PC-3 (cell line): ENCODE measurements at regions not wholly inside any gene's neighbourhood (a gene's known extent, or its start where the extent isn't known, plus 50 kb on each side); places are given as distances from the start of the nearest gene placed in this dataset.

Experiments
- ATAC-seq: fragments of 200-7000 bp; cut with Tn5 transposase; 2 replicates; pipeline ENCODE4 v1.9.1; 2020; ENCODE audit warnings: mild to moderate bottlenecking, moderate library complexity
- BruUV-seq: library from RNA; stranded (reverse); fragments of 400-500 nt; replicated peaks from 2 replicates; lab custom pipeline; 2021; lab: Mats Ljungman, UMichigan
- CTCF ChIA-PET: fragments of 300-600 bp; sonication (Branson Sonifier 250); formaldehyde crosslinking; loops from one replicate; lab custom pipeline; 2022; ENCODE audit warnings: antibody characterized with exemption; lab: Charles Lee
- POLR2A ChIA-PET: fragments of 300-600 bp; sonication (Branson Sonifier 250); formaldehyde crosslinking; loops from one replicate; lab custom pipeline; 2022; ENCODE audit warnings: antibody characterized with exemption; ENCODE audit not compliant: unreplicated experiment; lab: Charles Lee
- DNase-seq: peaks from one replicate; pipeline ENCODE4 v3.0.0-alpha.2; 2015
- H2AFZ ChIP-seq: fragments of 300-600 bp; sonication (generic); 2 replicates; pipeline ENCODE4 v1.6.0; 2016; ENCODE audit warnings: antibody characterized with exemption, low read length
- H3F3A ChIP-seq: fragments of 300-600 bp; sonication (generic); one replicate; pipeline ENCODE4 v1.6.0; 2017; ENCODE audit warnings: antibody characterized with exemption, low read length, control low read depth, mild to moderate bottlenecking; ENCODE audit not compliant: unreplicated experiment
- H3K27ac ChIP-seq: fragments of 300-600 bp; sonication (generic); 2 replicates; pipeline ENCODE4 v1.5.1; 2016; ENCODE audit warnings: mild to moderate bottlenecking, low read length
- H3K27me3 ChIP-seq: fragments of 300-600 bp; sonication (generic); 2 replicates; pipeline ENCODE4 v1.6.1; 2016; ENCODE audit warnings: low read length, mixed read lengths
- H3K36me3 ChIP-seq: fragments of 300-600 bp; sonication (generic); 2 replicates; pipeline ENCODE4 v1.6.1; 2016; ENCODE audit warnings: low read depth, mixed run types, low read length, mixed read lengths
- H3K4me1 ChIP-seq: fragments of 300-600 bp; sonication (generic); 2 replicates; pipeline ENCODE4 v1.5.1; 2016; ENCODE audit warnings: low read length; ENCODE audit not compliant: insufficient read depth
- H3K4me2 ChIP-seq: fragments of 300-600 bp; sonication (generic); 2 replicates; pipeline ENCODE4 v1.6.0; 2016; ENCODE audit warnings: low read length
- H3K4me3 ChIP-seq: fragments of 300-600 bp; sonication (generic); 2 replicates; pipeline ENCODE4 v1.5.1; 2016; ENCODE audit warnings: mild to moderate bottlenecking, low read length, mixed read lengths
- H3K79me2 ChIP-seq: fragments of 300-600 bp; sonication (generic); 2 replicates; pipeline ENCODE4 v1.6.1; 2017; ENCODE audit warnings: low read length, mixed read lengths
- H3K9ac ChIP-seq: fragments of 300-600 bp; sonication (generic); 2 replicates; pipeline ENCODE4 v1.6.0; 2016; ENCODE audit warnings: mild to moderate bottlenecking, low read length
- H3K9me2 ChIP-seq: fragments of 300-600 bp; sonication (generic); replicated peaks from 2 replicates; pipeline ENCODE4 v1.6.1; 2016; ENCODE audit warnings: mixed run types, low read length, mixed read lengths
- H3K9me3 ChIP-seq: fragments of 300-600 bp; sonication (generic); 2 replicates; pipeline ENCODE4 v1.6.1; 2016; ENCODE audit warnings: low read length, mixed read lengths
- H4K20me1 ChIP-seq: fragments of 300-600 bp; sonication (generic); 2 replicates; pipeline ENCODE4 v1.6.1; 2016; ENCODE audit warnings: low read length, mixed read lengths
- CTCF ChIP-seq: fragments of 300-600 bp; sonication (generic); conservative IDR thresholded peaks from 2 replicates; pipeline ENCODE4 v1.5.1; 2017; ENCODE audit warnings: antibody characterized with exemption, low read depth, mild to moderate bottlenecking, low read length
- EZH2 ChIP-seq: fragments of 300-600 bp; sonication (generic); IDR thresholded peaks from one replicate; pipeline ENCODE4 v1.6.1; 2017; ENCODE audit warnings: antibody characterized with exemption, mild to moderate bottlenecking, low read length; ENCODE audit not compliant: unreplicated experiment
- EZH2phosphoT487 ChIP-seq: fragments of 300-600 bp; sonication (generic); IDR thresholded peaks from 2 replicates; pipeline ENCODE4 v1.6.1; 2018; ENCODE audit warnings: mild to moderate bottlenecking, antibody characterized with exemption, low read length, borderline replicate concordance
- intact Hi-C: fragments of 100-400 bp; cut with micrococcal nuclease; formaldehyde crosslinking; loops from 2 replicates; pipeline ENCODE4 v1.9.0; 2023

- intact Hi-C loops = no loop called here
- DNase-seq (no peak), ATAC-seq (no peak)
- Histone ChIP-seq H3K36me3 (no peaks in the 10 kb centered on the region), H4K20me1 (no peaks in the 10 kb centered on the region), H3K4me1 (no peaks in the 10 kb centered on the region), H3F3A (no peaks in the 10 kb centered on the region), H3K4me2 (no peak overlapping the region), H3K79me2 (no peaks in the 10 kb centered on the region), H3K9me2 (no peaks in the 10 kb centered on the region), H3K9me3 (no peaks in the 10 kb centered on the region), H3K27ac (no peak overlapping the region), H2AFZ (no peak overlapping the region), H3K4me3 (no peak overlapping the region), H3K9ac (no peak overlapping the region), H3K27me3 (no peaks in the 10 kb centered on the region)
- ChIA-PET CTCF (no interaction called here), POLR2A (no interaction called here)
- BruUV-seq = no TSS peak
- no peak for TF ChIP-seq EZH2phosphoT487
- no peak for TF ChIP-seq CTCF
- TF ChIP-seq EZH2 = no peak
These were observed 463.0 kb downstream of the TSHZ3 start for GRCh38 chr19:30886222-30886621.

- Histone ChIP-seq H3K36me3 (no peaks in the 10 kb centered on the region), H3K27me3 (no peaks in the 10 kb centered on the region), H3K27ac (no peak overlapping the region), H3K4me2 (no peak overlapping the region), H3K4me1 (no peaks in the 10 kb centered on the region), H3K79me2 (no peaks in the 10 kb centered on the region), H3K9me3 (no peaks in the 10 kb centered on the region), H3K9ac (no peak overlapping the region), H3K9me2 (no peaks in the 10 kb centered on the region), H4K20me1 (no peaks in the 10 kb centered on the region), H2AFZ (no peak overlapping the region), H3K4me3 (no peak overlapping the region), H3F3A (no peaks in the 10 kb centered on the region)
- no peak for ATAC-seq
- intact Hi-C loops = no loop called here
- TF ChIP-seq CTCF (no peak), EZH2phosphoT487 (no peak), EZH2 (no peak)
- DNase-seq = no peak
- POLR2A ChIA-PET = no interaction called here
- BruUV-seq = no TSS peak
- CTCF ChIA-PET = no interaction called here
These were observed 465.0 kb downstream of the TSHZ3 start for GRCh38 chr19:30884146-30884812.

- CTCF ChIA-PET = no interaction called here
- Histone ChIP-seq H3K9ac (no peak overlapping the region), H3K79me2 (no peaks in the 10 kb centered on the region), H2AFZ (no peak overlapping the region), H3K4me3 (no peak overlapping the region), H4K20me1 (no peaks in the 10 kb centered on the region), H3K9me2 (no peaks in the 10 kb centered on the region), H3K9me3 (no peaks in the 10 kb centered on the region), H3K27me3 (no peaks in the 10 kb centered on the region), H3K36me3 (no peaks in the 10 kb centered on the region), H3K4me1 (no peaks in the 10 kb centered on the region), H3K4me2 (no peak overlapping the region), H3F3A (no peaks in the 10 kb centered on the region), H3K27ac (no peak overlapping the region)
- BruUV-seq = no TSS peak
- DNase-seq (no peak), ATAC-seq (no peak)
- POLR2A ChIA-PET = no interaction called here
- intact Hi-C loops = no loop called here
- no peak for TF ChIP-seq CTCF
- TF ChIP-seq EZH2phosphoT487 = no peak
- TF ChIP-seq EZH2 = no peak
These were observed 466.2 kb downstream of the TSHZ3 start for GRCh38 chr19:30883071-30883470.
